ENCODE measurements at regions not wholly inside any gene's neighbourhood (a gene's known extent, or its start where the extent isn't known, plus 50 kb on each side); places are given as distances from the start of the nearest gene placed in this dataset.

- Histone ChIP-seq H3K4me2 (ENCODE audit: low read length) (no peak overlapping the region), H3K4me3 (ENCODE audit: low read length) (no peak overlapping the region), H2AFZ (ENCODE audit: low read depth, low read length) (no peak overlapping the region), H3K9ac (ENCODE audit: low read length) (no peak overlapping the region), H3K9me3 (ENCODE audit: low read length) (no peaks in the 10 kb centered on the region), H3K27me3 (ENCODE audit: insufficient read depth, low read depth, low read length) (no peaks in the 10 kb centered on the region), H3K79me2 (replicated peaks; ENCODE audit: insufficient read depth, low read length) (no peaks in the 10 kb centered on the region), H3K36me3 (ENCODE audit: insufficient read depth, low read length) (no peaks in the 10 kb centered on the region), H3F3A (ENCODE audit: insufficient read depth, low read length, poor library complexity, severe bottlenecking) (no peaks in the 10 kb centered on the region), H4K20me1 (ENCODE audit: insufficient read depth) (no peaks in the 10 kb centered on the region), H3K9me2 (ENCODE audit: insufficient read depth, low read length) (no peaks in the 10 kb centered on the region), H3K27ac (ENCODE audit: low read length) (no peak overlapping the region)
- TF ChIP-seq MXI1 (conservative IDR thresholded peaks at IDR 0.05; ENCODE audit: poor library complexity, severe bottlenecking) = no peak
- no peak for TF ChIP-seq EZH2 (IDR thresholded peaks at IDR 0.05; ENCODE audit: borderline replicate concordance, insufficient read depth, low read length, poor library complexity, severe bottlenecking)
- no peak for TF ChIP-seq REST (IDR thresholded peaks at IDR 0.05; ENCODE audit: borderline replicate concordance)
- no peak for TF ChIP-seq RAD21 (conservative IDR thresholded peaks at IDR 0.05)
- TF ChIP-seq SMC3 (conservative IDR thresholded peaks at IDR 0.05; ENCODE audit: poor library complexity) = no peak
- no peak for TF ChIP-seq CTCF (IDR thresholded peaks at IDR 0.05; ENCODE audit: poor library complexity, severe bottlenecking)
- no peak for TF ChIP-seq TAF1 (IDR thresholded peaks at IDR 0.05; ENCODE audit: low read depth)
- TF ChIP-seq EP300 (conservative IDR thresholded peaks at IDR 0.05; ENCODE audit: poor library complexity, severe bottlenecking) = no peak
- no peak for TF ChIP-seq POLR2AphosphoS5 (IDR thresholded peaks at IDR 0.05)
These were observed 273.6 kb downstream of the SUDS3 start for GRCh38 chr12:118649765-118650585.

GRCh38 chr12:118650586-118650960 lies 274.2 kb downstream of the SUDS3 start:
- no peaks in the 10 kb centered on the region for H4K20me1 ChIP-seq (ENCODE audit: insufficient read depth)
- no peaks in the 10 kb centered on the region for H3K9me3 ChIP-seq (ENCODE audit: low read length)
- H3K79me2 ChIP-seq (replicated peaks; ENCODE audit: insufficient read depth, low read length) = no peaks in the 10 kb centered on the region
- no peak overlapping the region for H3K4me2 ChIP-seq (ENCODE audit: low read length)
- TF ChIP-seq REST (IDR thresholded peaks at IDR 0.05; ENCODE audit: borderline replicate concordance) (no peak), TAF1 (IDR thresholded peaks at IDR 0.05; ENCODE audit: low read depth) (no peak), MXI1 (conservative IDR thresholded peaks at IDR 0.05; ENCODE audit: poor library complexity, severe bottlenecking) (no peak), POLR2AphosphoS5 (IDR thresholded peaks at IDR 0.05) (no peak), CTCF (IDR thresholded peaks at IDR 0.05; ENCODE audit: poor library complexity, severe bottlenecking) (no peak), EZH2 (IDR thresholded peaks at IDR 0.05; ENCODE audit: borderline replicate concordance, insufficient read depth, low read length, poor library complexity, severe bottlenecking) (no peak), RAD21 (conservative IDR thresholded peaks at IDR 0.05) (no peak), SMC3 (conservative IDR thresholded peaks at IDR 0.05; ENCODE audit: poor library complexity) (no peak), EP300 (conservative IDR thresholded peaks at IDR 0.05; ENCODE audit: poor library complexity, severe bottlenecking) (no peak)
- H3K9ac ChIP-seq (ENCODE audit: low read length) = no peak overlapping the region
- H3K36me3 ChIP-seq (ENCODE audit: insufficient read depth, low read length) = no peaks in the 10 kb centered on the region
- no peak overlapping the region for H3K27ac ChIP-seq (ENCODE audit: low read length)
- no peaks in the 10 kb centered on the region for H3K27me3 ChIP-seq (ENCODE audit: insufficient read depth, low read depth, low read length)
- no peak overlapping the region for H2AFZ ChIP-seq (ENCODE audit: low read depth, low read length)
- H3K9me2 ChIP-seq (ENCODE audit: insufficient read depth, low read length) = no peaks in the 10 kb centered on the region
- H3F3A ChIP-seq (ENCODE audit: insufficient read depth, low read length, poor library complexity, severe bottlenecking) = no peaks in the 10 kb centered on the region
- no peak overlapping the region for H3K4me3 ChIP-seq (ENCODE audit: low read length)
